Right lobe of liver (tissue), 6 donors: ENCODE measurements at regions not wholly inside any gene's neighbourhood (a gene's known extent, or its start where the extent isn't known, plus 50 kb on each side); places are given as distances from the start of the nearest gene placed in this dataset.

Experiments
- ATAC-seq, 4 donors: fragments of 200-7000 bp; cut with Tn5 transposase; one replicate each; pipeline ENCODE4 v1.9.1; 2020; ENCODE audit warnings: mild to moderate bottlenecking in 4 of 4, moderate library complexity in 4 of 4
- DNase-seq, 3 donors: peaks; one replicate each; pipeline ENCODE4 v3.0.0-alpha.2; 2020
- H3K27ac ChIP-seq, 3 donors: fragments of 200-600 bp; one replicate each; pipeline ENCODE4 v1.8.0; 2022
- H3K27me3 ChIP-seq, 2 donors: fragments of 200-600 bp; one replicate each; pipeline ENCODE4 v1.8.0; 2022
- H3K36me3 ChIP-seq, 4 donors: fragments of 200-600 bp; sonication (generic) in 1 of 4; one replicate each; pipeline versions ENCODE4 v1.5.1 to v1.8.0; 2017 to 2022; ENCODE audit warnings: control low read depth in 1 of 4
- H3K4me1 ChIP-seq, 4 donors: fragments of 200-600 bp; sonication (generic) in 1 of 4; one replicate each; pipeline versions ENCODE4 v1.5.1 to v1.8.0; 2017 to 2022; ENCODE audit warnings: control low read depth in 1 of 4
- H3K4me3 ChIP-seq, 3 donors: fragments of 200-600 bp; one replicate each; pipeline ENCODE4 v1.8.0; 2022
- H3K9me3 ChIP-seq, 4 donors: fragments of 200-600 bp; sonication (generic) in 1 of 4; one replicate each; pipeline versions ENCODE4 v1.5.1 to v1.8.0; 2017 to 2022; ENCODE audit warnings: control low read depth in 1 of 4
- CTCF ChIP-seq, 4 donors: fragments of 200-600 bp in 3 of 4; fragments of 450-650 bp in 1 of 4; IDR thresholded peaks; one replicate each; pipeline versions ENCODE4 v1.5.1 to v1.8.0; 2016 to 2022; ENCODE audit warnings: antibody characterized with exemption in 4 of 4, mild to moderate bottlenecking in 2 of 4
- POLR2A ChIP-seq: fragments of 450-650 bp; IDR thresholded peaks from one replicate; pipeline ENCODE4 v1.6.1; 2017; ENCODE audit warnings: antibody characterized with exemption, mild to moderate bottlenecking
- WGBS: methylation state at CpG from one replicate; pipeline ENCODE4 v1.1.6; 2018; ENCODE audit warnings: low coverage, low lambda C conversion rate; ENCODE audit not compliant: insufficient coverage; ENCODE audit errors: missing lambda C conversion rate; 5-methylcytosine and 5-hydroxymethylcytosine counted together
- intact Hi-C, 2 donors: fragments of 100-400 bp; cut with DNase I; formaldehyde crosslinking; loops; one replicate each; pipeline versions ENCODE4 v1.11.2 to v1.14.1; 2022
- donor health status: DM: no; HTN: yes; CAD: no.
- donor health status: DM: no; HTN: no; CAD: no.
- donor health status: DM: no; HTN: no; CAD: no.
- donor health status: DM: no; HTN: yes; CAD: no.
- donor health status: DM: no; HTN: yes; CAD: no.

- DNase-seq (no peak), ATAC-seq (no peak)
- intact Hi-C loops = no loop called here
- Histone ChIP-seq H3K4me1 (no peaks in the 10 kb centered on the region), H3K27ac (no peak overlapping the region), H3K27me3 (no peaks in the 10 kb centered on the region), H3K9me3 (no peaks in the 10 kb centered on the region), H3K4me3 (no peak overlapping the region), H3K36me3 (no peaks in the 10 kb centered on the region)
- no peak for TF ChIP-seq CTCF (IDR thresholded peaks at IDR 0.05)
These were observed 138.1 kb upstream of the MPPED2 start for GRCh38 chr11:30724274-30724673.

DNA sequence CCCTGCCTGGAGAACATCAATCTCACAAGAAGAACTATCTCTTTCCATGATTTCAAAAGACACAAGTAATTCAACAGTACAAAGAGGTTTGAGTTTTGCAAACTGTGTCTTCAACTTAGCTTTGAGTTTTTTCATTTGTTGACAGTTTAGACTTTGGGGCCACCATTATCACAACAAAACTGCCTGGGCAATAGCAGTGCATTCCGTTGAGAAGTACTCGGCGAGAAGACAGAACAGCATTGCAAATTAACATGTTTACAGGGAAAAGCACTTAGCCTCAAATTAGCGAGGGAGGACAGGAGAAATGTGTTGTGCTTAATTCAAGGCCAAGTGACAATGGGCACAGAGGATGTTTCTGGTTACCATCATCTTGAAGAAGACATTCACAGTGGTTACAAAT, 133.2 kb upstream of the MPPED2 start:
- no peak for ATAC-seq
- Histone ChIP-seq H3K4me1 (no peaks in the 10 kb centered on the region), H3K36me3 (no peaks in the 10 kb centered on the region), H3K4me3 (no peak overlapping the region), H3K27me3 (no peaks in the 10 kb centered on the region), H3K27ac (no peak overlapping the region), H3K9me3 (no peaks in the 10 kb centered on the region)
- WGBS = 43% methylated on average over 4 of the region's 4 CpGs
- TF ChIP-seq CTCF (IDR thresholded peaks at IDR 0.05) = no peak
- intact Hi-C loops = no loop called here
- DNase-seq = no peak

DNA sequence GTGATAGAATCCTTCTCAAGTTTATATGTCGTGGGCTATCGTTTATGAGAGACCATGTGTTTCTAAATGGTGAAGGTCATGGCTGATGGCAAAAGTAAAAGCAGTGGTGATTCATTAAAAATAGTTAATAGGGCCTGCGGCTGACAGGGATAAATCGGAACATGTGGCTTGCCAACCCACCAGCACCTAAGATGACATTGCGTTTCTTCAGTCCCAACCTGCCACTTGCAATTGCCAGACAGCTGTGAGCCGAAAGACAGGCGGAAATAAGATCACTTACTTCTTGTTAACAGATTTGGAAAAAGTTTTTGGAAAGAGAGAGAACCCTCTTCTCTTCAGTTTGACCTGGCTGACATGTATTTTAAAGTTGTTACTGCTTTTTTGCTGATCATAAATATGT, 131.5 kb upstream of the MPPED2 start:
- no peaks in the 10 kb centered on the region for H3K27me3 ChIP-seq
- no peak for TF ChIP-seq CTCF (IDR thresholded peaks at IDR 0.05)
- no peak for TF ChIP-seq POLR2A
- ATAC-seq (no peak), DNase-seq (no peak)
- no peak overlapping the region for H3K27ac ChIP-seq
- H3K4me3 ChIP-seq = no peak overlapping the region
- no peaks in the 10 kb centered on the region for H3K4me1 ChIP-seq
- intact Hi-C loops = no loop called here
- WGBS = 87% methylated on average over 6 of the region's 7 CpGs
- no peaks in the 10 kb centered on the region for H3K9me3 ChIP-seq
- H3K36me3 ChIP-seq = no peaks in the 10 kb centered on the region

- Histone ChIP-seq H3K9me3 (no peaks in the 10 kb centered on the region), H3K4me3 (no peak overlapping the region), H3K27me3 (no peaks in the 10 kb centered on the region), H3K4me1 (no peaks in the 10 kb centered on the region), H3K36me3 (no peaks in the 10 kb centered on the region), H3K27ac (no peak overlapping the region)
- WGBS = 20% methylated on average over 3 of the region's 3 CpGs
- intact Hi-C loops = no loop called here
- TF ChIP-seq POLR2A (no peak), CTCF (IDR thresholded peaks at IDR 0.05) (no peak)
- ATAC-seq (peak in 1 of 4 donors; percentile 42), DNase-seq (no peak)
These were observed 130.9 kb upstream of the MPPED2 start for GRCh38 chr11:30717009-30717408.

- intact Hi-C loops = no loop called here
- ATAC-seq (no peak), DNase-seq (no peak)
- 28% methylated on average over 2 of the region's 2 CpGs for WGBS
- Histone ChIP-seq H3K4me1 (no peaks in the 10 kb centered on the region), H3K4me3 (no peak overlapping the region), H3K9me3 (no peaks in the 10 kb centered on the region), H3K27ac (no peak overlapping the region), H3K27me3 (no peaks in the 10 kb centered on the region), H3K36me3 (no peaks in the 10 kb centered on the region)
- TF ChIP-seq POLR2A (no peak), CTCF (IDR thresholded peaks at IDR 0.05) (no peak)
These were observed 126.6 kb upstream of the MPPED2 start for GRCh38 chr11:30712749-30713148.
